NCI-H460 (cell line): ENCODE measurements at regions not wholly inside any gene's neighbourhood (a gene's known extent, or its start where the extent isn't known, plus 50 kb on each side); places are given as distances from the start of the nearest gene placed in this dataset.
"Not testable (repeated sequence)": the region's sequence is repeated elsewhere in the genome, so short reads cannot be mapped to it uniquely, and the experiment has no call there.

Experiments
- DNase-seq: peaks from one replicate; pipeline ENCODE4 v3.0.0-alpha.2; 2016; ENCODE audit warnings: low read depth; ENCODE audit errors: extremely low read depth

GRCh38 chr2:83478037-83478436, 981.0 kb downstream of the SUCLG1 start:
- DNase-seq: no peak

- no peak for DNase-seq
These were observed 983.7 kb downstream of the SUCLG1 start for GRCh38 chr2:83475371-83475770.

GRCh38 chr2:83471655-83472054, 987.4 kb downstream of the SUCLG1 start:
- no peak for DNase-seq

- no peak for DNase-seq
These were observed 988.2 kb downstream of the SUCLG1 start for GRCh38 chr2:83470928-83471327.

GRCh38 chr2:83464444-83464843, 994.6 kb downstream of the SUCLG1 start:
- no peak for DNase-seq

- DNase-seq: no peak
These were observed 996.2 kb downstream of the SUCLG1 start for GRCh38 chr2:83462881-83463280.

GRCh38 chr2:83461135-83461534, 997.9 kb downstream of the SUCLG1 start:
- no peak for DNase-seq

- DNase-seq: no peak
These were observed 999.6 kb downstream of the SUCLG1 start for GRCh38 chr2:83459456-83459855.

GRCh38 chr2:83435989-83436388, 1023.1 kb downstream of the SUCLG1 start:
- DNase-seq: no peak

- no peak for DNase-seq
These were observed 1038.1 kb downstream of the SUCLG1 start for GRCh38 chr2:83420993-83421392.

- DNase-seq: no peak
These were observed 1064.8 kb downstream of the SUCLG1 start for GRCh38 chr2:83394134-83394904.

GRCh38 chr2:83388804-83389203, 1070.3 kb downstream of the SUCLG1 start:
- no peak for DNase-seq

GRCh38 chr2:83386549-83386948, 1072.5 kb downstream of the SUCLG1 start:
- no peak for DNase-seq

- DNase-seq: no peak
These were observed 1080.2 kb downstream of the SUCLG1 start for GRCh38 chr2:83378921-83379320.

GRCh38 chr2:83376731-83377130, 1082.3 kb downstream of the SUCLG1 start:
- DNase-seq: no peak

GRCh38 chr2:83370419-83370762, 1088.7 kb downstream of the SUCLG1 start:
- DNase-seq: no peak

GRCh38 chr2:83369601-83370418, 1089.3 kb downstream of the SUCLG1 start:
- no peak for DNase-seq

GRCh38 chr2:83368916-83369315, 1090.2 kb downstream of the SUCLG1 start:
- DNase-seq: no peak

GRCh38 chr2:83368461-83368860, 1090.6 kb downstream of the SUCLG1 start:
- DNase-seq: no peak

- DNase-seq: no peak
These were observed 1093.6 kb downstream of the SUCLG1 start for GRCh38 chr2:83365476-83365875.

GRCh38 chr2:83364264-83364663, 1094.8 kb downstream of the SUCLG1 start:
- no peak for DNase-seq

- not testable (repeated sequence) for DNase-seq
These were observed 1095.9 kb downstream of the SUCLG1 start for GRCh38 chr2:83363138-83363537.
